PFSK-1 (cell line): ENCODE measurements at regions not wholly inside any gene's neighbourhood (a gene's known extent, or its start where the extent isn't known, plus 50 kb on each side); places are given as distances from the start of the nearest gene placed in this dataset.

Experiments used
- FOXP2 ChIP-seq: optimal IDR thresholded peaks from 2 replicates; pipeline ENCODE3; 2011; ENCODE audit warnings: borderline replicate concordance, control low read depth, inconsistent platforms; ENCODE audit not compliant: insufficient read depth; ENCODE audit errors: extremely low read length, extremely low read depth
- POLR2AphosphoS5 ChIP-seq: IDR thresholded peaks from 2 replicates; pipeline ENCODE4 v1.6.1; 2012; ENCODE audit warnings: low read depth, mild to moderate bottlenecking, control low read depth, low read length, moderate library complexity
- SIN3A ChIP-seq: IDR thresholded peaks from 2 replicates; pipeline ENCODE4 v1.6.1; 2012; ENCODE audit warnings: mild to moderate bottlenecking, low read length, moderate library complexity, borderline replicate concordance; ENCODE audit not compliant: insufficient read depth
- TAF1 ChIP-seq: IDR thresholded peaks from 2 replicates; pipeline ENCODE4 v1.6.1; 2012; ENCODE audit warnings: low read length, control low read depth, borderline replicate concordance; ENCODE audit not compliant: insufficient read depth
- TF ChIP-seq, protein P1 (sequence below), 2 experiments: IDR thresholded peaks; 2 replicates each; pipeline versions ENCODE4 v1.6.1 to v1.8.0; 2011 to 2012; ENCODE audit warnings: low read depth in 2 of 2, low read length in 2 of 2, control low read depth in 1 of 2, inconsistent platforms in 1 of 2, mild to moderate bottlenecking in 1 of 2, moderate library complexity in 1 of 2; ENCODE audit not compliant: insufficient read depth in 1 of 2

DNA sequence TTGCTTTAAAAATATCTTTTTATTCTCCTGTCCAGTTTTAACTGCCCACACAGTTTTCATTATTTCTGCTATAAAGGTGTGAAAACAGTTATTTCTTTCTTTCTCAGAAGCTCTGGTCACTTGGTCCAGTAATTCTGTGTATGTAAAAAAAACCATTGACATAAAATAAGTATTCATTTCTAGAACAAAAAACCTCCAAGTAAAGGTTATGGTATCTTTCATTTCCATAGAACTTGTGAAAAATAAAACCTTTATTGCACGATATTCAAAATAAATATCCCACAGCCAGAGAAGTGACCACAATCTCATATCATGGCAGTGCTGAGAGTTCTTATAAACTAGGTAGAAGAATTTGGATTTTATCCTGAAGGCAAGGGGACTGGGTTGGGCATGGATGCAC, 96.9 kb upstream of the TNFSF4 start:
- TF ChIP-seq, protein P1, sequence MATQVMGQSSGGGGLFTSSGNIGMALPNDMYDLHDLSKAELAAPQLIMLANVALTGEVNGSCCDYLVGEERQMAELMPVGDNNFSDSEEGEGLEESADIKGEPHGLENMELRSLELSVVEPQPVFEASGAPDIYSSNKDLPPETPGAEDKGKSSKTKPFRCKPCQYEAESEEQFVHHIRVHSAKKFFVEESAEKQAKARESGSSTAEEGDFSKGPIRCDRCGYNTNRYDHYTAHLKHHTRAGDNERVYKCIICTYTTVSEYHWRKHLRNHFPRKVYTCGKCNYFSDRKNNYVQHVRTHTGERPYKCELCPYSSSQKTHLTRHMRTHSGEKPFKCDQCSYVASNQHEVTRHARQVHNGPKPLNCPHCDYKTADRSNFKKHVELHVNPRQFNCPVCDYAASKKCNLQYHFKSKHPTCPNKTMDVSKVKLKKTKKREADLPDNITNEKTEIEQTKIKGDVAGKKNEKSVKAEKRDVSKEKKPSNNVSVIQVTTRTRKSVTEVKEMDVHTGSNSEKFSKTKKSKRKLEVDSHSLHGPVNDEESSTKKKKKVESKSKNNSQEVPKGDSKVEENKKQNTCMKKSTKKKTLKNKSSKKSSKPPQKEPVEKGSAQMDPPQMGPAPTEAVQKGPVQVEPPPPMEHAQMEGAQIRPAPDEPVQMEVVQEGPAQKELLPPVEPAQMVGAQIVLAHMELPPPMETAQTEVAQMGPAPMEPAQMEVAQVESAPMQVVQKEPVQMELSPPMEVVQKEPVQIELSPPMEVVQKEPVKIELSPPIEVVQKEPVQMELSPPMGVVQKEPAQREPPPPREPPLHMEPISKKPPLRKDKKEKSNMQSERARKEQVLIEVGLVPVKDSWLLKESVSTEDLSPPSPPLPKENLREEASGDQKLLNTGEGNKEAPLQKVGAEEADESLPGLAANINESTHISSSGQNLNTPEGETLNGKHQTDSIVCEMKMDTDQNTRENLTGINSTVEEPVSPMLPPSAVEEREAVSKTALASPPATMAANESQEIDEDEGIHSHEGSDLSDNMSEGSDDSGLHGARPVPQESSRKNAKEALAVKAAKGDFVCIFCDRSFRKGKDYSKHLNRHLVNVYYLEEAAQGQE (IDR thresholded peaks at IDR 0.05; ENCODE audit: insufficient read depth in 1 of 2, low read depth in 2 of 2, low read length in 2 of 2): no peak
- TF ChIP-seq FOXP2: no peak
- TF ChIP-seq POLR2AphosphoS5: no peak
- TF ChIP-seq TAF1: no peak
- no peak for TF ChIP-seq SIN3A

- TF ChIP-seq SIN3A: no peak
- TF ChIP-seq, protein P1 (IDR thresholded peaks at IDR 0.05; ENCODE audit: insufficient read depth in 1 of 2, low read depth in 2 of 2, low read length in 2 of 2): no peak
- TF ChIP-seq FOXP2: no peak
- TF ChIP-seq POLR2AphosphoS5: no peak
- no peak for TF ChIP-seq TAF1
Observed at GRCh38 chr1:173304529-173305227, 97.5 kb upstream of the TNFSF4 start.

DNA sequence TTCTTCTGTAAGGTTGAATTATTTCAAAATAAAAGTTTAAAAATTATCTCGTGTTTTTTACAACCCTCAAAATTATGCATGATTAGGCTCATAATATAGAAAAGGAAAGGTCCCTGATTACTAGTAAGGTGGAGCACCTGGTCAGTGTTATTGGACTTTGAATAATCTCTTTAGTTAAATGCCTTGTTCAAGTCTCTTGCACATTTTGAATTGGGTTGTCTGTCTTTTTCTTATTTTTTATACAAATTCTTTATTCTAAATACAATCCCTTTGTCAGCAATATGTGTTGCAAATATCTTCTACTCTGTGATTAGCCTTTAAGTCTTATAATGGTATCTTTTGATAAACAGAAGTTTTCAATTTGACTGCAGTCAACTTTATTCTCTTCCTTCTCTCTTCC, 100.7 kb upstream of the TNFSF4 start:
- TF ChIP-seq, protein P1 (IDR thresholded peaks at IDR 0.05; ENCODE audit: insufficient read depth in 1 of 2, low read depth in 2 of 2, low read length in 2 of 2): no peak
- TF ChIP-seq FOXP2 (no peak), SIN3A (no peak), POLR2AphosphoS5 (no peak), TAF1 (no peak)

- no peak for TF ChIP-seq SIN3A
- TF ChIP-seq TAF1: no peak
- TF ChIP-seq FOXP2: no peak
- no peak for TF ChIP-seq POLR2AphosphoS5
- TF ChIP-seq, protein P1 (IDR thresholded peaks at IDR 0.05; ENCODE audit: insufficient read depth in 1 of 2, low read depth in 2 of 2, low read length in 2 of 2): no peak
Observed at GRCh38 chr1:173314656-173315055, 107.5 kb upstream of the TNFSF4 start.

GRCh38 chr1:173315296-173315695, 108.2 kb upstream of the TNFSF4 start:
- TF ChIP-seq POLR2AphosphoS5: no peak
- TF ChIP-seq, protein P1 (IDR thresholded peaks at IDR 0.05; ENCODE audit: insufficient read depth in 1 of 2, low read depth in 2 of 2, low read length in 2 of 2): no peak
- no peak for TF ChIP-seq TAF1
- TF ChIP-seq FOXP2: no peak
- no peak for TF ChIP-seq SIN3A
